Astrocyte (in vitro differentiated cells and primary cell): ENCODE measurements at regions not wholly inside any gene's neighbourhood (a gene's known extent, or its start where the extent isn't known, plus 50 kb on each side); places are given as distances from the start of the nearest gene placed in this dataset.

Experiments used
- DNase-seq: peaks from one replicate; pipeline ENCODE4 v3.0.0-alpha.2; 2010; ENCODE audit warnings: low read depth
- FAIRE-seq: peaks from 2 replicates; lab custom pipeline; 2011; peaks lifted over from hg19 to GRCh38; lab: Jason Lieb, UNC
- H2AFZ ChIP-seq: 2 replicates; pipeline ENCODE4 v1.6.0; 2012; ENCODE audit warnings: low read depth, low read length, inconsistent platforms
- H3K27ac ChIP-seq: 2 replicates; pipeline ENCODE4 v1.5.1; 2011; ENCODE audit warnings: low read depth, low read length, inconsistent platforms
- H3K27me3 ChIP-seq: 2 replicates; pipeline ENCODE4 v1.6.0; 2011; ENCODE audit warnings: low read length, inconsistent platforms; ENCODE audit not compliant: insufficient read depth
- H3K36me3 ChIP-seq: 2 replicates; pipeline ENCODE4 v1.5.1; 2011; ENCODE audit warnings: low read length, inconsistent platforms; ENCODE audit not compliant: insufficient read depth
- H3K4me1 ChIP-seq: 2 replicates; pipeline ENCODE4 v1.5.1; 2011; ENCODE audit warnings: low read length, inconsistent platforms; ENCODE audit not compliant: insufficient read depth
- H3K4me2 ChIP-seq: 2 replicates; pipeline ENCODE4 v1.6.0; 2012; ENCODE audit warnings: low read length, inconsistent platforms
- H3K4me3 ChIP-seq: 2 replicates; pipeline ENCODE4 v1.5.1; 2011; ENCODE audit warnings: low read depth, mild to moderate bottlenecking, low read length, inconsistent platforms; ENCODE audit not compliant: insufficient read depth
- H3K79me2 ChIP-seq: 2 replicates; pipeline ENCODE4 v1.6.0; 2012; ENCODE audit warnings: mild to moderate bottlenecking, low read length, inconsistent platforms; ENCODE audit not compliant: insufficient read depth
- H3K9ac ChIP-seq: 2 replicates; pipeline ENCODE4 v1.6.0; 2012; ENCODE audit warnings: mild to moderate bottlenecking, low read length, inconsistent platforms
- H3K9me3 ChIP-seq: 2 replicates; pipeline ENCODE4 v1.5.1; 2012; ENCODE audit warnings: low read depth, mild to moderate bottlenecking, low read length, inconsistent platforms; ENCODE audit not compliant: insufficient read depth
- H4K20me1 ChIP-seq: 2 replicates; pipeline ENCODE4 v1.6.0; 2012; ENCODE audit warnings: low read length, inconsistent platforms; ENCODE audit not compliant: insufficient read depth
- H3K27ac Mint-ChIP-seq: one replicate; pipeline ENCODE4 v1.8.0; 2021; ENCODE audit warnings: mild to moderate bottlenecking, mixed read lengths; ENCODE audit not compliant: unreplicated experiment
- H3K27me3 Mint-ChIP-seq: one replicate; pipeline ENCODE4 v1.8.0; 2021; ENCODE audit warnings: low read depth, mixed read lengths; ENCODE audit not compliant: unreplicated experiment
- H3K36me3 Mint-ChIP-seq: one replicate; pipeline ENCODE4 v1.8.0; 2021; ENCODE audit warnings: low read depth, mixed read lengths; ENCODE audit not compliant: unreplicated experiment
- H3K4me1 Mint-ChIP-seq: one replicate; pipeline ENCODE4 v1.8.0; 2021; ENCODE audit warnings: low read depth, mixed read lengths; ENCODE audit not compliant: unreplicated experiment
- H3K4me3 Mint-ChIP-seq: one replicate; pipeline ENCODE4 v1.8.0; 2021; ENCODE audit warnings: mild to moderate bottlenecking, moderate library complexity, mixed read lengths; ENCODE audit not compliant: unreplicated experiment
- H3K9me3 Mint-ChIP-seq: one replicate; pipeline ENCODE4 v1.8.0; 2021; ENCODE audit warnings: mild to moderate bottlenecking, mixed read lengths; ENCODE audit not compliant: unreplicated experiment
- CTCF ChIP-seq: IDR thresholded peaks from 2 replicates; pipeline ENCODE4 v1.5.1; 2011; ENCODE audit warnings: low read depth, mild to moderate bottlenecking, inconsistent platforms, low read length, moderate library complexity; ENCODE audit not compliant: insufficient read depth
- EZH2 ChIP-seq: IDR thresholded peaks from 2 replicates; pipeline ENCODE4 v1.6.1; 2012; ENCODE audit warnings: mild to moderate bottlenecking, low read length, inconsistent platforms; ENCODE audit not compliant: insufficient read depth

- Histone ChIP-seq H3K4me3 (no peak overlapping the region), H3K4me1 (no peaks in the 10 kb centered on the region), H2AFZ (no peak overlapping the region), H3K36me3 (no peaks in the 10 kb centered on the region), H3K9me3 (no peaks in the 10 kb centered on the region), H3K9ac (no peak overlapping the region), H3K27ac (no peak overlapping the region), H3K79me2 (no peaks in the 10 kb centered on the region), H3K27me3 (peaks cover 3% of the 10 kb centered on the region), H3K4me2 (no peak overlapping the region), H4K20me1 (no peaks in the 10 kb centered on the region)
- DNase-seq: no peak
- FAIRE-seq: no peak
- no peaks in the 10 kb centered on the region for H3K9me3 Mint-ChIP-seq
- peaks cover 2% of the 10 kb centered on the region for H3K27me3 Mint-ChIP-seq
- peaks cover 5% of the 10 kb centered on the region for H3K4me1 Mint-ChIP-seq
- no peaks in the 10 kb centered on the region for H3K36me3 Mint-ChIP-seq
- no peak overlapping the region for H3K4me3 Mint-ChIP-seq
- no peak for TF ChIP-seq CTCF
- TF ChIP-seq EZH2: no peak
- no peak overlapping the region for H3K27ac Mint-ChIP-seq
These were observed 124.4 kb upstream of the FOXQ1 start for GRCh38 chr6:1187293-1188131.

- DNase-seq (no peak), FAIRE-seq (no peak)
- H3K4me3 Mint-ChIP-seq: no peak overlapping the region
- no peak overlapping the region for H3K4me3 ChIP-seq
- H4K20me1 ChIP-seq: no peaks in the 10 kb centered on the region
- H3K27ac ChIP-seq: no peak overlapping the region
- no peak overlapping the region for H3K27ac Mint-ChIP-seq
- H3K79me2 ChIP-seq: no peaks in the 10 kb centered on the region
- H3K4me2 ChIP-seq: no peak overlapping the region
- H3K36me3 ChIP-seq: no peaks in the 10 kb centered on the region
- TF ChIP-seq EZH2 (no peak), CTCF (no peak)
- no peak overlapping the region for H3K9ac ChIP-seq
- no peaks in the 10 kb centered on the region for H3K4me1 Mint-ChIP-seq
- H3K9me3 Mint-ChIP-seq: no peaks in the 10 kb centered on the region
- no peaks in the 10 kb centered on the region for H3K4me1 ChIP-seq
- H3K27me3 ChIP-seq: peaks cover 6% of the 10 kb centered on the region
- peaks cover 6% of the 10 kb centered on the region for H3K27me3 Mint-ChIP-seq
- no peaks in the 10 kb centered on the region for H3K9me3 ChIP-seq
- no peak overlapping the region for H2AFZ ChIP-seq
- no peaks in the 10 kb centered on the region for H3K36me3 Mint-ChIP-seq
These were observed 127.6 kb upstream of the FOXQ1 start for GRCh38 chr6:1184318-1184717.
